ENCODE measurements at regions not wholly inside any gene's neighbourhood (a gene's known extent, or its start where the extent isn't known, plus 50 kb on each side); places are given as distances from the start of the nearest gene placed in this dataset.

DNA sequence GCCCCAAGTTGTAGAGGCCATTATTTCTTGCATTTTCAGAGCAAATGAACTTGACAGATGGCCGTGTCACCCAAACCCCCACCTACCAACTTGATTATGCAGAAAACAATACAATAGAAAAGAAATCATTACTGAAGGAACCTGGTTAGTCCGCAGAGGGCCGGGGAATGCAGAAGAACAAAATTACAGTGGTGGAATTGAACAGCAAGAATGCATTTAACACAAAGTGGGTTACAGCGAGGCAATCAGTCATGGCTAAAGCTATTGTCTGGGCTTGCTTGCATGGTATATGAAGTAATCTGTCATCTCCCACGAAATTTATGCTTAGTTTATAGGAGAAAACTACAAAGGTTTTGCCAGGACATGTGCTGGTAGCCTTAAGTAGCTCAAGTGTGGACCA lies 238.3 kb upstream of the IRX1 start:
- DNase-seq (ENCODE audit: low read depth in 1 of 2, low spot score in 1 of 2) = no peak
- WGBS (ENCODE audit: missing lambda C conversion rate) = under 1% methylated on average over 5 of the region's 5 CpGs
- ATAC-seq = no peak
- Histone ChIP-seq H3K4me3 (no peak overlapping the region), H3K27ac (no peak overlapping the region), H3K9me3 (no peaks in the 10 kb centered on the region), H3K4me1 (no peaks in the 10 kb centered on the region), H3K4me2 (no peak overlapping the region)
- no peak for TF ChIP-seq NR3C1 (IDR thresholded peaks at IDR 0.05)
- no peak for TF ChIP-seq HOXB5 (CRISPR knock-in tag; IDR thresholded peaks at IDR 0.05)
- TF ChIP-seq, protein P1, sequence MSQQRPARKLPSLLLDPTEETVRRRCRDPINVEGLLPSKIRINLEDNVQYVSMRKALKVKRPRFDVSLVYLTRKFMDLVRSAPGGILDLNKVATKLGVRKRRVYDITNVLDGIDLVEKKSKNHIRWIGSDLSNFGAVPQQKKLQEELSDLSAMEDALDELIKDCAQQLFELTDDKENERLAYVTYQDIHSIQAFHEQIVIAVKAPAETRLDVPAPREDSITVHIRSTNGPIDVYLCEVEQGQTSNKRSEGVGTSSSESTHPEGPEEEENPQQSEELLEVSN (IDR thresholded peaks at IDR 0.05; ENCODE audit: borderline replicate concordance, low read depth) = no peak
- no peak for TF ChIP-seq CHD2 (IDR thresholded peaks at IDR 0.05; ENCODE audit: low read length, partially characterized antibody)
- TF ChIP-seq FOXS1 (CRISPR knock-in tag; IDR thresholded peaks at IDR 0.05) = no peak
- TF ChIP-seq JUNB (IDR thresholded peaks at IDR 0.05) = no peak
- TF ChIP-seq TP53 (CRISPR knock-in tag; IDR thresholded peaks at IDR 0.05) = no peak
- TF ChIP-seq, protein P2, sequence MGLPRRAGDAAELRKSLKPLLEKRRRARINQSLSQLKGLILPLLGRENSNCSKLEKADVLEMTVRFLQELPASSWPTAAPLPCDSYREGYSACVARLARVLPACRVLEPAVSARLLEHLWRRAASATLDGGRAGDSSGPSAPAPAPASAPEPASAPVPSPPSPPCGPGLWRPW (IDR thresholded peaks at IDR 0.05) = no peak
- TF ChIP-seq, protein P3, sequence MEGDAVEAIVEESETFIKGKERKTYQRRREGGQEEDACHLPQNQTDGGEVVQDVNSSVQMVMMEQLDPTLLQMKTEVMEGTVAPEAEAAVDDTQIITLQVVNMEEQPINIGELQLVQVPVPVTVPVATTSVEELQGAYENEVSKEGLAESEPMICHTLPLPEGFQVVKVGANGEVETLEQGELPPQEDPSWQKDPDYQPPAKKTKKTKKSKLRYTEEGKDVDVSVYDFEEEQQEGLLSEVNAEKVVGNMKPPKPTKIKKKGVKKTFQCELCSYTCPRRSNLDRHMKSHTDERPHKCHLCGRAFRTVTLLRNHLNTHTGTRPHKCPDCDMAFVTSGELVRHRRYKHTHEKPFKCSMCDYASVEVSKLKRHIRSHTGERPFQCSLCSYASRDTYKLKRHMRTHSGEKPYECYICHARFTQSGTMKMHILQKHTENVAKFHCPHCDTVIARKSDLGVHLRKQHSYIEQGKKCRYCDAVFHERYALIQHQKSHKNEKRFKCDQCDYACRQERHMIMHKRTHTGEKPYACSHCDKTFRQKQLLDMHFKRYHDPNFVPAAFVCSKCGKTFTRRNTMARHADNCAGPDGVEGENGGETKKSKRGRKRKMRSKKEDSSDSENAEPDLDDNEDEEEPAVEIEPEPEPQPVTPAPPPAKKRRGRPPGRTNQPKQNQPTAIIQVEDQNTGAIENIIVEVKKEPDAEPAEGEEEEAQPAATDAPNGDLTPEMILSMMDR (IDR thresholded peaks at IDR 0.05) = no peak
- TF ChIP-seq KDM1A (IDR thresholded peaks at IDR 0.05; ENCODE audit: low read depth) = no peak
- TF ChIP-seq, protein P4, sequence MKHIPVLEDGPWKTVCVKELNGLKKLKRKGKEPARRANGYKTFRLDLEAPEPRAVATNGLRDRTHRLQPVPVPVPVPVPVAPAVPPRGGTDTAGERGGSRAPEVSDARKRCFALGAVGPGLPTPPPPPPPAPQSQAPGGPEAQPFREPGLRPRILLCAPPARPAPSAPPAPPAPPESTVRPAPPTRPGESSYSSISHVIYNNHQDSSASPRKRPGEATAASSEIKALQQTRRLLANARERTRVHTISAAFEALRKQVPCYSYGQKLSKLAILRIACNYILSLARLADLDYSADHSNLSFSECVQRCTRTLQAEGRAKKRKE (CRISPR knock-in tag; IDR thresholded peaks at IDR 0.05; ENCODE audit: low read depth) = no peak
- CTCF ChIA-PET = no interaction called here
- POLR2A ChIA-PET = no interaction called here
- FAIRE-seq = no peak

DNA sequence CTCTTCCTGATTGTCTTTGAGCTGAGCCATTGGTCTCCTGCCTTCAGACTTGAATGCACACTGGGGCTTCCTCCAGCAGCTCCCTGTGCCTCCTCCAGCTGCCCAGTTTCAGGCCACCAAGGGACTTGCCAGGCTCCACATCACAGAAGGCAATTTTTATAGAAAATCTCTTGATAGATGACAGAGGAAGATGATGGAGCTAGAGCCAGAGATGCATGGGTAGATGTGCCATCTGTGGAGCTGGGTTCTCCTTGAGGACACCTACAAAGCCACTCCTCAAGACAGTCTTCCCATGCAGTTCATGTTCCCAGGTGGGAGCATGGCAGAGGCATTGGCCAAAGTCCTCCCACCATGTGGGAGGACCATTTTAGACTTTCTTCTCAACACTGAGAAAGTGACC lies 239.6 kb upstream of the IRX1 start:
- Histone ChIP-seq H3K4me1 (no peaks in the 10 kb centered on the region), H3K4me3 (no peak overlapping the region), H3K4me2 (no peak overlapping the region), H3K27ac (no peak overlapping the region), H3K9me3 (no peaks in the 10 kb centered on the region)
- DNase-seq (ENCODE audit: low read depth in 1 of 2, low spot score in 1 of 2) (no peak), ATAC-seq (no peak), FAIRE-seq (no peak)
- TF ChIP-seq CBX2 (IDR thresholded peaks at IDR 0.05; ENCODE audit: borderline replicate concordance, low read depth) (no peak), TFCP2L1 (CRISPR knock-in tag; IDR thresholded peaks at IDR 0.05) (no peak), MYC (IDR thresholded peaks at IDR 0.05; ENCODE audit: borderline replicate concordance, low read length) (no peak), RAD21 (conservative IDR thresholded peaks at IDR 0.05 in 1 of 2, IDR thresholded peaks at IDR 0.05 in 1 of 2) (no peak), SMC3 (IDR thresholded peaks at IDR 0.05) (no peak), FOSB (CRISPR knock-in tag; IDR thresholded peaks at IDR 0.05) (no peak), EP300 (IDR thresholded peaks at IDR 0.05) (no peak), ESRRA (IDR thresholded peaks at IDR 0.05; ENCODE audit: borderline replicate concordance, low read length) (no peak), HOXB5 (CRISPR knock-in tag; IDR thresholded peaks at IDR 0.05) (no peak), KDM5A (IDR thresholded peaks at IDR 0.05) (no peak), ZFP36 (IDR thresholded peaks at IDR 0.05; ENCODE audit: borderline replicate concordance, partially characterized antibody) (no peak), RCOR1 (IDR thresholded peaks at IDR 0.05; ENCODE audit: low read depth, low read length) (no peak), SREBF2 (IDR thresholded peaks at IDR 0.05) (no peak), CHD4 (IDR thresholded peaks at IDR 0.05; ENCODE audit: borderline replicate concordance) (no peak), RNF2 (IDR thresholded peaks at IDR 0.05; ENCODE audit: borderline replicate concordance, low read depth) (no peak)
- TF ChIP-seq, protein P5, sequence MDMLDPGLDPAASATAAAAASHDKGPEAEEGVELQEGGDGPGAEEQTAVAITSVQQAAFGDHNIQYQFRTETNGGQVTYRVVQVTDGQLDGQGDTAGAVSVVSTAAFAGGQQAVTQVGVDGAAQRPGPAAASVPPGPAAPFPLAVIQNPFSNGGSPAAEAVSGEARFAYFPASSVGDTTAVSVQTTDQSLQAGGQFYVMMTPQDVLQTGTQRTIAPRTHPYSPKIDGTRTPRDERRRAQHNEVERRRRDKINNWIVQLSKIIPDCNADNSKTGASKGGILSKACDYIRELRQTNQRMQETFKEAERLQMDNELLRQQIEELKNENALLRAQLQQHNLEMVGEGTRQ (IDR thresholded peaks at IDR 0.05) = no peak
- TF ChIP-seq, protein P2 (IDR thresholded peaks at IDR 0.05) = no peak
- TF ChIP-seq, protein P6, sequence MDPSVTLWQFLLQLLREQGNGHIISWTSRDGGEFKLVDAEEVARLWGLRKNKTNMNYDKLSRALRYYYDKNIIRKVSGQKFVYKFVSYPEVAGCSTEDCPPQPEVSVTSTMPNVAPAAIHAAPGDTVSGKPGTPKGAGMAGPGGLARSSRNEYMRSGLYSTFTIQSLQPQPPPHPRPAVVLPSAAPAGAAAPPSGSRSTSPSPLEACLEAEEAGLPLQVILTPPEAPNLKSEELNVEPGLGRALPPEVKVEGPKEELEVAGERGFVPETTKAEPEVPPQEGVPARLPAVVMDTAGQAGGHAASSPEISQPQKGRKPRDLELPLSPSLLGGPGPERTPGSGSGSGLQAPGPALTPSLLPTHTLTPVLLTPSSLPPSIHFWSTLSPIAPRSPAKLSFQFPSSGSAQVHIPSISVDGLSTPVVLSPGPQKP (IDR thresholded peaks at IDR 0.05; ENCODE audit: low read depth, low read length) = no peak
- TF ChIP-seq, protein P1 (IDR thresholded peaks at IDR 0.05; ENCODE audit: borderline replicate concordance, low read depth) = no peak
- TF ChIP-seq, protein P7, sequence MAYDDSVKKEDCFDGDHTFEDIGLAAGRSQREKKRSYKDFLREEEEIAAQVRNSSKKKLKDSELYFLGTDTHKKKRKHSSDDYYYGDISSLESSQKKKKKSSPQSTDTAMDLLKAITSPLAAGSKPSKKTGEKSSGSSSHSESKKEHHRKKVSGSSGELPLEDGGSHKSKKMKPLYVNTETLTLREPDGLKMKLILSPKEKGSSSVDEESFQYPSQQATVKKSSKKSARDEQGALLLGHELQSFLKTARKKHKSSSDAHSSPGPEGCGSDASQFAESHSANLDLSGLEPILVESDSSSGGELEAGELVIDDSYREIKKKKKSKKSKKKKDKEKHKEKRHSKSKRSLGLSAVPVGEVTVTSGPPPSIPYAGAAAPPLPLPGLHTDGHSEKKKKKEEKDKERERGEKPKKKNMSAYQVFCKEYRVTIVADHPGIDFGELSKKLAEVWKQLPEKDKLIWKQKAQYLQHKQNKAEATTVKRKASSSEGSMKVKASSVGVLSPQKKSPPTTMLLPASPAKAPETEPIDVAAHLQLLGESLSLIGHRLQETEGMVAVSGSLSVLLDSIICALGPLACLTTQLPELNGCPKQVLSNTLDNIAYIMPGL (CRISPR knock-in tag; IDR thresholded peaks at IDR 0.05; ENCODE audit: borderline replicate concordance) = no peak
- POLR2A ChIA-PET = no interaction called here
- CTCF ChIA-PET = interaction anchor here (1.0 kb wide), 1 partner anchor 12 kb away, joined by 3 read pairs; no protein-coding TSS in a partner anchor

Data from A549 (cell line).